Glutamatergic neuron (in vitro differentiated cells): ENCODE measurements at regions not wholly inside any gene's neighbourhood (a gene's known extent, or its start where the extent isn't known, plus 50 kb on each side); places are given as distances from the start of the nearest gene placed in this dataset.

ENCODE experiments used
- DNase-seq: peaks from one replicate; pipeline ENCODE4 v3.0.0; 2022
- H3K27ac Mint-ChIP-seq: one replicate; pipeline ENCODE4 v1.8.0; 2020; ENCODE audit warnings: mild to moderate bottlenecking, mixed read lengths, inconsistent platforms; ENCODE audit not compliant: unreplicated experiment
- H3K27me3 Mint-ChIP-seq: one replicate; pipeline ENCODE4 v1.8.0; 2020; ENCODE audit warnings: mild to moderate bottlenecking, moderate library complexity, mixed read lengths, inconsistent platforms; ENCODE audit not compliant: unreplicated experiment
- H3K36me3 Mint-ChIP-seq: one replicate; pipeline ENCODE4 v1.8.0; 2020; ENCODE audit warnings: mild to moderate bottlenecking, mixed read lengths, inconsistent platforms; ENCODE audit not compliant: unreplicated experiment
- H3K4me1 Mint-ChIP-seq: one replicate; pipeline ENCODE4 v1.8.0; 2020; ENCODE audit warnings: mild to moderate bottlenecking, low read depth, mixed read lengths, inconsistent platforms; ENCODE audit not compliant: unreplicated experiment
- H3K4me3 Mint-ChIP-seq: one replicate; pipeline ENCODE4 v1.8.0; 2020; ENCODE audit warnings: mild to moderate bottlenecking, mixed read lengths, inconsistent platforms; ENCODE audit not compliant: unreplicated experiment
- H3K9me3 Mint-ChIP-seq: one replicate; pipeline ENCODE4 v1.8.0; 2020; ENCODE audit warnings: mild to moderate bottlenecking, moderate library complexity, mixed read lengths, inconsistent platforms; ENCODE audit not compliant: unreplicated experiment
- TF ChIP-seq, protein P1 (sequence below): fragments of 200-600 bp; sonication (generic); IDR thresholded peaks from one replicate; pipeline ENCODE4 v1.5.0; 2021; ENCODE audit not compliant: partially characterized antibody, unreplicated experiment

- no peak for DNase-seq
- H3K4me1 Mint-ChIP-seq, result no peaks in the 10 kb centered on the region
- H3K4me3 Mint-ChIP-seq, result no peak overlapping the region
- H3K27me3 Mint-ChIP-seq, result no peaks in the 10 kb centered on the region
- TF ChIP-seq, protein P1, sequence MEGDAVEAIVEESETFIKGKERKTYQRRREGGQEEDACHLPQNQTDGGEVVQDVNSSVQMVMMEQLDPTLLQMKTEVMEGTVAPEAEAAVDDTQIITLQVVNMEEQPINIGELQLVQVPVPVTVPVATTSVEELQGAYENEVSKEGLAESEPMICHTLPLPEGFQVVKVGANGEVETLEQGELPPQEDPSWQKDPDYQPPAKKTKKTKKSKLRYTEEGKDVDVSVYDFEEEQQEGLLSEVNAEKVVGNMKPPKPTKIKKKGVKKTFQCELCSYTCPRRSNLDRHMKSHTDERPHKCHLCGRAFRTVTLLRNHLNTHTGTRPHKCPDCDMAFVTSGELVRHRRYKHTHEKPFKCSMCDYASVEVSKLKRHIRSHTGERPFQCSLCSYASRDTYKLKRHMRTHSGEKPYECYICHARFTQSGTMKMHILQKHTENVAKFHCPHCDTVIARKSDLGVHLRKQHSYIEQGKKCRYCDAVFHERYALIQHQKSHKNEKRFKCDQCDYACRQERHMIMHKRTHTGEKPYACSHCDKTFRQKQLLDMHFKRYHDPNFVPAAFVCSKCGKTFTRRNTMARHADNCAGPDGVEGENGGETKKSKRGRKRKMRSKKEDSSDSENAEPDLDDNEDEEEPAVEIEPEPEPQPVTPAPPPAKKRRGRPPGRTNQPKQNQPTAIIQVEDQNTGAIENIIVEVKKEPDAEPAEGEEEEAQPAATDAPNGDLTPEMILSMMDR, result no peak
- H3K27ac Mint-ChIP-seq, result no peak overlapping the region
- H3K9me3 Mint-ChIP-seq, result no peaks in the 10 kb centered on the region
- H3K36me3 Mint-ChIP-seq, result no peaks in the 10 kb centered on the region
Measured at GRCh38 chr2:163198972-163199371, 360.4 kb upstream of the KCNH7 start.

DNA sequence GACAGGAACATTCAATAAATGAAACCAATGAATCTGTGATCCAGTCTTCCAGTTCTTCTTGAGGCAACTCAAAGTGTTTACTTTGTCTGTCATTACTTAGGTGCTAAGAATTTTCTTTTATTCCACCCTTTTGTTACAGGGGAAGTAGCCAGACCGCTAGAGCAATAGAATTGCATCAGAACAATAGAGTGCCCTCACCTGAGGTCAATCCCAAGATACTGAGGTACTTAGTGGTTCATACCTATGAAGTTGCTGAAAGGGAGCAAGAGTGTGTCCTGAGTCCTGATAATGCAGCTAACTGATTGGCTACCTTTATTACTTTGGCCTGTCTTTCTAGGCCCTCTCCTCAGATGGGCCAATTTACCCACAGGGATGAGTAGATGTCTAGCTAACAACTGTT, 359.4 kb upstream of the KCNH7 start:
- Mint-ChIP-seq H3K27ac (no peak overlapping the region), H3K27me3 (no peaks in the 10 kb centered on the region), H3K9me3 (no peaks in the 10 kb centered on the region), H3K36me3 (no peaks in the 10 kb centered on the region), H3K4me1 (no peaks in the 10 kb centered on the region), H3K4me3 (no peak overlapping the region)
- TF ChIP-seq, protein P1, result no peak
- no peak for DNase-seq

DNA sequence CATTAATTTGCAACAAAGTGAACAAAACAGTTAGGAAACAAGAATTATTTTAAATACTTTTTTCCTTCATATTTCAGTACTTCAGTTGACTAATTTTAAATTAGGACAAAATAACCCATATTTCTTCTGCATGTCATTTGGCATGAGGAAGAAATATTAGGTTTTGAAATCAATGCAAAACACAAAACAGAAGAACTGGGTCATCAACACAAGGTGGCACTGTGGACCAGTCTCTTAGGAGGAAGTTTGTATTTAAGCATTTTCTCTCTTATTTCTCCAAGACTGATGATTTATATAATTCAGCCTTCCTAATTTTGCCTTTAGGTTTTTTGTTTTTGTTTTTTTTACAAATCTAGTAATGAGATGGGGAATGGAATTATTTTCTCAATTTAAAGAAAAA, 352.8 kb upstream of the KCNH7 start:
- TF ChIP-seq, protein P1, result peak; percentile 49
- Mint-ChIP-seq H3K4me1 (no peaks in the 10 kb centered on the region), H3K4me3 (no peak overlapping the region), H3K27ac (no peak overlapping the region), H3K36me3 (no peaks in the 10 kb centered on the region), H3K27me3 (no peaks in the 10 kb centered on the region), H3K9me3 (no peaks in the 10 kb centered on the region)
- peak; percentile 15 for DNase-seq

GRCh38 chr2:163187995-163188655, 349.6 kb upstream of the KCNH7 start:
- Mint-ChIP-seq H3K27me3 (no peaks in the 10 kb centered on the region), H3K27ac (no peak overlapping the region), H3K4me1 (no peaks in the 10 kb centered on the region), H3K9me3 (no peaks in the 10 kb centered on the region), H3K4me3 (no peak overlapping the region), H3K36me3 (no peaks in the 10 kb centered on the region)
- TF ChIP-seq, protein P1, result no peak
- DNase-seq, result no peak

DNA sequence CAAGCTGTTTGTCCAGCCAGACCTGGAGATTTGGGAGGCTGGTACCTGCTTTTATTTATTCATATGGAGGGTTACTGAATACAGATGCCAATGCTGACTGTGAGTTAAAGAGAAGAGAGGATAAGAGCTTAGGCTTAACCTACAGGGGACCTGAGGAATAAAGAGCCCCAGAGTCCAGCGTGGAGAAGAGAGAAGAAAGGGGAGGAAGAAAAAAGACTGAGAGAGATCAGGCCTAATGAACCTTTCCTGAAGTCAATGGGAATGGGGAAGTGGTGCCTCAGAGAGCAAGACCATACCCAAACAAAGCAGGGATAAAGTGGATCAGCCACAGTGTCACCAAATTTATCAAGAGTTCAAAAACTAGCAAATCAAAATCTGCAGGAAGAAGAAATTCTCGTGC, 348.6 kb upstream of the KCNH7 start:
- Mint-ChIP-seq H3K27ac (no peak overlapping the region), H3K9me3 (no peaks in the 10 kb centered on the region), H3K4me1 (no peaks in the 10 kb centered on the region), H3K27me3 (no peaks in the 10 kb centered on the region), H3K4me3 (no peak overlapping the region), H3K36me3 (no peaks in the 10 kb centered on the region)
- TF ChIP-seq, protein P1, result no peak
- no peak for DNase-seq
